Erythroblast (primary cell): ENCODE measurements at regions not wholly inside any gene's neighbourhood (a gene's known extent, or its start where the extent isn't known, plus 50 kb on each side); places are given as distances from the start of the nearest gene placed in this dataset.
"Not testable (repeated sequence)": the region's sequence is repeated elsewhere in the genome, so short reads cannot be mapped to it uniquely, and the experiment has no call there.

Experiments
- DNase-seq, 2 experiments: peaks; one replicate each; lab custom pipeline; 2025; lab: John Stamatoyannopoulos, UW
- GATA1 ChIP-seq: IDR thresholded peaks from 2 replicates; pipeline ENCODE4 v1.6.1; 2011; ENCODE audit warnings: low read depth, mild to moderate bottlenecking, control low read depth, low read length, moderate library complexity
- POLR2A ChIP-seq: IDR thresholded peaks from 2 replicates; pipeline ENCODE4 v1.6.1; 2011; ENCODE audit warnings: mild to moderate bottlenecking, low read length

DNA sequence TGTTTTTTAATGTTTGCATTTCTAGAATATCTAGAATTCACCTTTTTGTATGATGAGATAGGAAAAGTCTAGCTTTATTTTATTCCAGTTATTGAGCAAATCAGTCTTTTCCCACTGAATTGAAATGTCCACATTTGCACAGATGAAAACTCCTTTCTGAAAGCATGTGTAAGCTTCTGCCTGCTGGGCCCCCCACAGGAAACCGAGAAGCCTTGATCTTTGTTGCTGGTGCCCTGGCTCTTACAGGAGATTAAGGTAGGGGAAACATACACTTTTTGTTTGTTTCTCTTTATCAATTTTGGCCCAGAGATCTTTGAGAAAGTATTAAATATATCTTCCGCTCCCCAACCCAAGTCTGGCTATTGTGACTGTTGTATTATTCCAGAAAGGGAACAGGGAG, 87.2 kb upstream of the GNAZ start:
- DNase-seq: no peak
- TF ChIP-seq GATA1: no peak
- TF ChIP-seq POLR2A: no peak

DNA sequence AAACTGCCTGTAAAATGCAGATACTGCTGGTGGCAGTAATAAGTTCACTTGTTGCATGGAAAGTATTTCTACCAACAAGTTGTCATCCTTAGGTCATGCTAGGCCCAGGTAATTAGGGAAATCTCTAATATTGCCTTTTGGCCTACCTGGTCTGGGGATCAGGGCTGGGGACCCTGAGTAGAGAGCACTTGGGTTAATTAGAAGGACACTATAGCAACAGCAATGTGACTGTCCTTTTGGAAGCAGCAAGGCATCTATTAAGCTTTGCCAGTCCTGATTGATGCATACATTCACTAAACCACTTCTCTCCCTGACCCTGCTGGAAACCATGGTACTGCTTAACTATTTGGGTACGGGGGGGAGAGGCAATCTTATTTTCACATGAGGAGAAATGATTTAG, 86.5 kb upstream of the GNAZ start:
- no peak for DNase-seq
- TF ChIP-seq GATA1 (no peak), POLR2A (no peak)

DNA sequence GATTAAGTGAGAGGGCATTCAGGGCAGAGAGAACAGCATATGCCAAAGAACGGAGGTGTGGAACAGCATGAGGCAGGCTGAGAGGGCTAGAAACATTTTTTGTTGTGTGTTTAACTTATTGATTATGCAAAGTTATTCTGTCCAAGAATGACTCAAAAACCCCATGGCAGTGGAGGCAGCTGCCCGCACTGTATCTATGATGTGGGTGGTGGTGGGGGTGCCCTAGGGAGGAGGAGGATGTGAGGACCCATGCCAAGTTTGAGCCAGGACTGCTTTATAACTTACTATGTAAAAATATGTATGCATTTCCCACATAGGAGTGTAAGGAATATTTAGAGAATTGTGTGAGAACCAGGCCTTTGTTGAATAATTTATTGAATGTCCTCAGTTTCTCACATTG, 85.4 kb upstream of the GNAZ start:
- no peak for DNase-seq
- no peak for TF ChIP-seq POLR2A
- TF ChIP-seq GATA1: no peak

DNA sequence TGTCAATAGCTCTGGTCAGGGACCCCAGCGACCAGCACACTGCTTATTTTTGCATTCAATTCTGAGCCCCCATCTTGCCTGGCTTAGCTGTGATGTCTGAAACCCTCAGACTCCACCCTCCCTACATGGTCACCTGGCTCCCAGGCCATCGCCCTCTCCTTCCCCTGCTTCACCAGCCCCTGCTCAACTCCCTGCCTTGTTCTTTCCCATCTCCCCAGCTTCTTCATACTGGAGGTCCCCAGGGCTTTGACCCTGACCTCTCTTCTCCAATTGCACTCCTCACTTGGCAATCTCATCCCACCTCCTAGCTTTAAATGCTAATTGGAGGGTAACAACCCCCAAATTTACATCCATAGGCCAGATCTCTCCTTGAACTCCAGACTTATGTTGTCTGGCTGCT, 84.3 kb upstream of the GNAZ start:
- no peak for TF ChIP-seq POLR2A
- TF ChIP-seq GATA1: no peak
- no peak for DNase-seq

DNA sequence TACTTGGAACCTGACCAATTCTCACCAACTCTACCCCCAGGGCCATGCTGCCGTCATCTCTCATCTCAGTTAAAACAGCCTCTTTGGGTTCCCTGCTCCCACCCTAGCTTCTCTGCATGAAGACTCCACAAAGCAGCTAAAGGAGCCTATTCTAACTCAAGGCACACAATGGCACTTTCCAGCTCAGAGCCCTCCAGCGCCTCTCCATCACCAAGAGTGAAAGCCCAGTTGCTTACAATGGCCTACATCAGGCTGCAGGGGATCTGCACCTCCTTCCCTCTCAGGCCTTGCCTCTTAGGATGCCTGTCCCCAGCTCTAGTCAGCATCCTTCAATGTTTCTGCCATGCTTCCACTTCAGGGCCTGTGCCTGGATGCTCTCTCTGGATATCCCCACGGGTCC, 83.7 kb upstream of the GNAZ start:
- TF ChIP-seq GATA1 (no peak), POLR2A (no peak)

DNA sequence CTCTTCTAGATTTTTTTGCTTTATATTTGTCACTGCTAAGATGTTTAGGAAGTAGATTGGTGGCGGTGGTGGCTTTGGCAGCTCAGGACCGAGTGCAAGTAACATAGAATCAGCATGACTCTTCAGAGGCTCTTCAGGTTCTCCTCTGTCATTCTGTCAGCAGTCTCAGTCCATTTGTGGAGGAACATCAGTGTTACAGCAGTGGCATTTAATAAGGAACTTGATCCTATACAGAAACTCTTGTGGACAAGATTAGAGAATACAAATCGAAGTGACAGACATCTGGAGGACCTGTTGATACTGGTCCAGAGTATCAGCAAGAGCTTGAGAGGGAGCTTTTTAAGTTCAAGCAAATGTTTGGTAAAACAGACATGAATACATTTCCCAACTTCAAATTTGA, 82.2 kb upstream of the GNAZ start:
- DNase-seq: no peak
- TF ChIP-seq POLR2A: no peak
- no peak for TF ChIP-seq GATA1

More for the DNA sequence above, 83.7 kb upstream of the GNAZ start:
- no peak for DNase-seq

DNA sequence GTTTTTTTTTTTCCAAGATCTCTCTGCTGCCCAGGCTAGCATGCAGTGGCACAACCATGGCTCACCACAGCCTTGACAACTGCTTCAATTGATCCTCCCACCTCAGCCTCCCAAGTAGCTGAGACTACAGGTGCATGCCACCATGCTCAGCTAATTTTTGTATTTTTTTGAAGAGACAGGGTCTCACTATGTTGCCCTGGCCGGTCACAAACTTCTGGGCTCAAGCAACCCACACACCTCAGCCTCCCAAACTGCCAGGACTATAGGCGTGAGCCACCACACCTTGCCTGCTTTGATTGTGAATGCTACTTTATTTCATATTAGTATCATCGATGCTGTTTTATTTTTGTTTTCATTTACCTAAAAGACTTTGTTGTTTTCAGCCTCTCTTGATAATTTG, 81.5 kb upstream of the GNAZ start:
- DNase-seq: no peak
- TF ChIP-seq POLR2A (no peak), GATA1 (no peak)

DNA sequence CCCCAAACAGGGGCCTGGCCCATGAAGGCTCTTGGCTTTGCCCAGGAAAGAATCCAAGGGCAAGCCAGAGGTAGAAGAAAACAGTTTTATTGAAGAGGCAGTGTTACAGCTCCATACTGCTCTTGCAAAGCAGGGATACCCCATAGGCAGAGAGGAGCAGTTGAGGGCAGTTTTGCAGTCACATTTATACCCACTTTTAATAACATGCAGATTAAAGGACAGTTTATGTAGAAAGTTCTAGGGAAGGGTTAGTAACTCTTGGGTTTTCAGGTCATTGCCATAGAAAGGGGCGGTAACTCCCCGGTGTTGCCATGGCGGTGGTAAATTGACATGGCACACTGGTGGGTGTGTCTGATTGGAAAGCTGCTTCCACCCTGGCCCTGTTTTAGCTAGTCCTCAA, 80.5 kb upstream of the GNAZ start:
- TF ChIP-seq GATA1 (no peak), POLR2A (no peak)

DNA sequence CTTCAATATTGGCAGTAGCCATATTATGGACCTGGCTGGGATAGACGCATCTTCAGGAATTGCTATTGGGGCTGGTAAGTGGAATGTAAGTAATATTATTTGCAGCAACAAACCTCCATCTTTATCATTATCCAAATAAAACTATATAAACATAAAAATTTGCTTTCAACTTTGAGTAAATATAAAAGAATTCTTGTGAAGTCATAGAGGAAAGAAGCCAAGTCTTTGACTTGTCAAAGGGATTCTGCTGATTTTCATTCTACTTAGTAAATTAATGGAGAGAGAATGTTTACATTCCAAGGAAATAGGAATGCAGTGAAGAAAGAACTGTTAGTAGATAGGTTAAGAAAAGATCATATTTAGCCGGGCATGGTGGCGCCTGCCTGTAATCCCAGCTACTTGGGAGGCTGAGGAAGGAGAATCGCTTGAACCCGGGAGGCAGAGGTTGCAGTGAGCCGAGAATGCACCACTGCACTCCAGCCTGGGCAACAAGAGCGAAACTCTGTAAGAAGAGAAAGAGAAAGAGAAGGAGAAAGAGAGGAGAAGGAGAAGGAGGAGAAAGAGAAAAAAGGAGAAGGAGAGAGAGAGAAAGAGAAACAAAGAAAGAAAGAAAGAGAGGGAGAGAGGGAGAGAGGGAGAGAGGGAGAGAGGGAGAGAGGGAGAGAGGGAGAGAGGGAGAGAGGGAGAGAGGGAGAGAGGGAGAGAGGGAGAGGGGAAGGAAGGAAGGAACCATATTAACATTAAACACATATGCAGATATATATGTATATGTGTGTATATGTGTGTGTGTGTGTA, 79.4 kb upstream of the GNAZ start:
- not testable (repeated sequence) for DNase-seq

More for the DNA sequence above, 80.5 kb upstream of the GNAZ start:
- DNase-seq: no peak

DNA sequence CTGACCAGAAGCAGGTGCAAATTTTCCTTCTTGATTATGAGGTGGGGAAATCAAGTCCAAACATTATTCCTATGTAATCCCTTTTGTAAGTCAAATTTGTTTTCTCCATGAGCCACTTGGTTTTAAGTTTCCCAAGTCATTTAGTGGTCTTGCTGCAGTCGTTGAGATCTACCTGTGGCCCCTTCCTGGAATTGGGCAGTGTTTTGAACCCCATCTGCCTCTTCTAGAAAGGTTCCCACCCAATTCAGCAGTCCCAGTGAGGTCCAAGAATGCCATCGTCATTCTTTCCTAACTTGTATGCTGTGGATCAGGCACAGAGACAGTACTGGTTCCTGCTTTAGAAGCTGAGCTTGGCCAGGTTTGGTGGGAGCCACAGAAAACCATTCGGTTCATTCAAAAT, 77.8 kb upstream of the GNAZ start:
- DNase-seq: no peak
- TF ChIP-seq GATA1 (no peak), POLR2A (no peak)

DNA sequence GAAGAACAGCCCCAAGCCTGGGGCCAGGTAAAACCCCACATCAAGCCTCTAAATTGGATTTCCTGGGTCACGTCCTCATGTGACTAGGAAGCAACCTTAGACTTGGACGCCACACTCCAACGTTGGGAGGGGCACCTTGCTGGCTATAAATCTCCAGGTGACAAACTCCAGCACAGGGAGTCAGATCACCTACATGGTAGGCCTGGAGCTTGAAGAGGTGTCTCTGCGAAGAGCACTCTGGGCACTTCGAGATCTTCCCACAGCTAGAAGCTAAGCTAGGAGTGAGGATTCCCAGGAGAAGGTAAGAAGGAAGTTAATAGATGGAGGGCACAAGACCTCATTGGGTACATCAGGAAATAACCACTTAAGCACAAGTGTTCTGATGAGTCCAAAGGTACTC, 77.1 kb upstream of the GNAZ start:
- DNase-seq: no peak
- TF ChIP-seq GATA1 (no peak), POLR2A (no peak)

DNA sequence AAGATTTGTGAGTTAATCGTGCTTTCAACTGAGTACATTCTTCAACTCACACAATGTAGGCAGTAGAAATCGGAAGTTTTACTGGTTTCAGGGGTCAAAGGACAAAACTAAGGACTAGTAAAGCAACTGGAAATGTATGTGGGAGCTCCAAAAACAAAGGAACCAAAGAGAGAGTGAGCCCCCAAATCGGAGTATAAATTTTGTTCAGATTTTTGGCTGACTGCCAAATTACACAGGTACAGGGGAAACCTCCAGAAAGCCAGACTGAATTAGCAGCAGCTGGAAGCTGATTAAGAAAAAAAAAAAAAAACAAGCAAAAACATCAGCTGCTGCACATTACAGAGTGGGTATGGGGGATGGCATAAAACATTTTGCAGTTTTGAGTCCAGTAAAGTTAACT, 75.2 kb upstream of the GNAZ start:
- TF ChIP-seq GATA1 (no peak), POLR2A (no peak)

DNA sequence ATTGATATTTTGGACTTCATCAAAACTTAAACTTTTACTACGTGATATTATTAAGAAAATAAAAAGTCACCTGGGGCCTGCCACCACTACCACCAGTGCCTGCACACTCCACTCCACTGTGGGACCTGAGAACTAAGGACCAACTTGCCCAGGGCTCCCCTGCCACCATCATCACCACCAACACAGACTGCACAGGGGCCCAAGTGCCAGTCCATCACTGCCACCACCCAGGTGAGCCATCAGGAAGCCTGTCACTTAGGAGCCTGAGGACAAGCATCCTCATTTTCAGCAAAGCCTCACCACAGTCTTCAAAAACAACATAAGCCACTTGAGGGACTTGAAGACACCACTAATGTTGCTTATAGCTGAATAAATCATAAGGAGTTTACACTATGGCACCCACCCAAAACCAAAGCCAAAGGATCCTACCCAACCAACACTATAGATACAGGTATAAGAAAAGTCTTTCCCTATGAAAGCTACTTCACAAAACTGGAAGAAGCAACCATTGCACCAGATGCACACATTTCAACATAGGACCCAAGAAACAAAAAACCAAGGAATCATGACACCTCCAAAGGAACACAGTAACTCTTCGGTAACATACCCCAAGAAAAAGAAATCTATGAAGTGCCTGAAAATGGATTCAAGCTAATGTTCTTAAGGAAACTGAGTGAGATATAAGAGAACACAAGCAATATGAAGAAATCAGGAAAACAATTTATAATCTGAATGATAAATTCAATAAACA, 73.6 kb upstream of the GNAZ start:
- TF ChIP-seq GATA1: no peak
- TF ChIP-seq POLR2A: no peak
- no peak for DNase-seq

More for the DNA sequence above, 75.2 kb upstream of the GNAZ start:
- DNase-seq: no peak

DNA sequence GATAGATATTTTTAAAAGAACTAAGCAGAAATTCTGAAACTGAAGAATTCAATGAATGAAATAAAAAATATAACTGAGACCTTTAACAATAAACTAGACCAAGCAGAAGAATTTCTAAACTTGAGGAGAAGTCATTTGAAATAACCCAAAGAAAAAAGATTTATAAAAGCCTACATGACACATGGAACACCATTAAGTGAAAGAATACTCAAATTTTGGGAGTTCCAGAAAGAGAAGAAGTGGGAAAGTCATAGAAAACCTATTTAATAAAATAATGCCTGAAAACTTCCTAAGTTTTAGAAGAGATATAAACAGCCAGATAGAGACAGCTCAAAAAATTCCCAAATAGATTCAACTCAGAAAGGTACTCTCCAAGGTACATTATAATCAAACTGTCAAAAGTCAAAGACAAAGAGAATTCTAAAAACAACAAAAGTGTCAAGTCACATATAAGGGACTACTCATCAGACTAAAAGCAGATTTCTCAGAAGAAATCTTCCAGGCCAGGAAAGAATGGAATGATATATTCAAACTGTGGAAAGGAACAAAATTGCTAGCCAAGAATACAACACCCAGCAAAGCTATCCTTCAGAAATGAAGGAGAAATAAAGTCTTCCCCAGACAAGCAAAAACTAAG, 72.9 kb upstream of the GNAZ start:
- no peak for DNase-seq
- TF ChIP-seq GATA1: no peak
- no peak for TF ChIP-seq POLR2A
